ENCODE measurements at regions not wholly inside any gene's neighbourhood (a gene's known extent, or its start where the extent isn't known, plus 50 kb on each side); places are given as distances from the start of the nearest gene placed in this dataset.

- DNase-seq (no peak), ATAC-seq (no peak)
- intact Hi-C loops (cut with DNase I, micrococcal nuclease): no loop called here
- Histone ChIP-seq H3K9me3 (no peaks in the 10 kb centered on the region), H3K4me3 (no peak overlapping the region), H3K36me3 (ENCODE audit: low read depth) (no peaks in the 10 kb centered on the region), H3K4me1 (ENCODE audit: low read depth) (no peaks in the 10 kb centered on the region)
- no peak for TF ChIP-seq CTCF (IDR thresholded peaks at IDR 0.05)
These were observed 279.2 kb downstream of the RPS6KC1 start for GRCh38 chr1:213330281-213330680.

GRCh38 chr1:213331631-213332175 lies 280.7 kb downstream of the RPS6KC1 start:
- intact Hi-C loops (cut with DNase I, micrococcal nuclease): no loop called here
- no peaks in the 10 kb centered on the region for H3K36me3 ChIP-seq (ENCODE audit: low read depth)
- DNase-seq (no peak), ATAC-seq (no peak)
- no peaks in the 10 kb centered on the region for H3K9me3 ChIP-seq
- no peak overlapping the region for H3K4me3 ChIP-seq
- H3K4me1 ChIP-seq (ENCODE audit: low read depth): no peaks in the 10 kb centered on the region
- TF ChIP-seq CTCF (IDR thresholded peaks at IDR 0.05): no peak

GRCh38 chr1:213332491-213332890 lies 281.4 kb downstream of the RPS6KC1 start:
- Histone ChIP-seq H3K4me3 (no peak overlapping the region), H3K4me1 (ENCODE audit: low read depth) (no peaks in the 10 kb centered on the region), H3K9me3 (no peaks in the 10 kb centered on the region), H3K36me3 (ENCODE audit: low read depth) (no peaks in the 10 kb centered on the region)
- intact Hi-C loops (cut with DNase I, micrococcal nuclease): no loop called here
- ATAC-seq: no peak
- no peak for TF ChIP-seq CTCF (IDR thresholded peaks at IDR 0.05)
- DNase-seq: no peak

GRCh38 chr1:213333121-213333520 lies 282.1 kb downstream of the RPS6KC1 start:
- Histone ChIP-seq H3K4me3 (no peak overlapping the region), H3K9me3 (no peaks in the 10 kb centered on the region), H3K4me1 (ENCODE audit: low read depth) (no peaks in the 10 kb centered on the region), H3K36me3 (ENCODE audit: low read depth) (no peaks in the 10 kb centered on the region)
- TF ChIP-seq CTCF (IDR thresholded peaks at IDR 0.05): no peak
- ATAC-seq: no peak
- no peak for DNase-seq
- intact Hi-C loops (cut with DNase I, micrococcal nuclease): no loop called here

GRCh38 chr1:213335084-213335483 lies 284.0 kb downstream of the RPS6KC1 start:
- no peak for TF ChIP-seq CTCF (IDR thresholded peaks at IDR 0.05)
- no peaks in the 10 kb centered on the region for H3K9me3 ChIP-seq
- intact Hi-C loops (cut with DNase I, micrococcal nuclease): no loop called here
- no peaks in the 10 kb centered on the region for H3K4me1 ChIP-seq (ENCODE audit: low read depth)
- H3K36me3 ChIP-seq (ENCODE audit: low read depth): no peaks in the 10 kb centered on the region
- DNase-seq: no peak
- H3K4me3 ChIP-seq: no peak overlapping the region
- no peak for ATAC-seq

All from mucosa of descending colon (tissue), 3 donors.